ENCODE measurements at regions not wholly inside any gene's neighbourhood (a gene's known extent, or its start where the extent isn't known, plus 50 kb on each side); places are given as distances from the start of the nearest gene placed in this dataset.

DNA sequence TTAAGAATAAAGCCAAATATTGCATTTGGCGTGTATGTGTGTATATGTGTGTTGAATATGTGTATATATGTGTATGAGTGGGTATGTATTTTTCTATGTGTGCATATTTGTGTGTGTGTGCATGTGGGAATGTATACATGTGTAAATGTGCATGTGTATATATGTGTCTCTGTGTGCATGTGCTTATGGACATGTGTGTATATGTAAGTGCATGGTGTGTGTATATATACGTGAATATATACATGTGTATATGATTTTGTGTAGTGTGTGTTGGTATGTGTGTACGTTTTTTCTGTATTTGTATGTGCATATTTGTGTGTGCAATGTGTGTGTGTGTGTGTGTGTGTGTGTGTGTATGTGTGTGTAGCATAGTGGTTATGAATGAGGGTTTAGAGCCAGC is 1021.0 kb downstream of the AACS start:
- TF ChIP-seq, protein P1, sequence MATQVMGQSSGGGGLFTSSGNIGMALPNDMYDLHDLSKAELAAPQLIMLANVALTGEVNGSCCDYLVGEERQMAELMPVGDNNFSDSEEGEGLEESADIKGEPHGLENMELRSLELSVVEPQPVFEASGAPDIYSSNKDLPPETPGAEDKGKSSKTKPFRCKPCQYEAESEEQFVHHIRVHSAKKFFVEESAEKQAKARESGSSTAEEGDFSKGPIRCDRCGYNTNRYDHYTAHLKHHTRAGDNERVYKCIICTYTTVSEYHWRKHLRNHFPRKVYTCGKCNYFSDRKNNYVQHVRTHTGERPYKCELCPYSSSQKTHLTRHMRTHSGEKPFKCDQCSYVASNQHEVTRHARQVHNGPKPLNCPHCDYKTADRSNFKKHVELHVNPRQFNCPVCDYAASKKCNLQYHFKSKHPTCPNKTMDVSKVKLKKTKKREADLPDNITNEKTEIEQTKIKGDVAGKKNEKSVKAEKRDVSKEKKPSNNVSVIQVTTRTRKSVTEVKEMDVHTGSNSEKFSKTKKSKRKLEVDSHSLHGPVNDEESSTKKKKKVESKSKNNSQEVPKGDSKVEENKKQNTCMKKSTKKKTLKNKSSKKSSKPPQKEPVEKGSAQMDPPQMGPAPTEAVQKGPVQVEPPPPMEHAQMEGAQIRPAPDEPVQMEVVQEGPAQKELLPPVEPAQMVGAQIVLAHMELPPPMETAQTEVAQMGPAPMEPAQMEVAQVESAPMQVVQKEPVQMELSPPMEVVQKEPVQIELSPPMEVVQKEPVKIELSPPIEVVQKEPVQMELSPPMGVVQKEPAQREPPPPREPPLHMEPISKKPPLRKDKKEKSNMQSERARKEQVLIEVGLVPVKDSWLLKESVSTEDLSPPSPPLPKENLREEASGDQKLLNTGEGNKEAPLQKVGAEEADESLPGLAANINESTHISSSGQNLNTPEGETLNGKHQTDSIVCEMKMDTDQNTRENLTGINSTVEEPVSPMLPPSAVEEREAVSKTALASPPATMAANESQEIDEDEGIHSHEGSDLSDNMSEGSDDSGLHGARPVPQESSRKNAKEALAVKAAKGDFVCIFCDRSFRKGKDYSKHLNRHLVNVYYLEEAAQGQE (IDR thresholded peaks at IDR 0.05; ENCODE audit: unreplicated experiment), result no peak
- TF ChIP-seq, protein P2, sequence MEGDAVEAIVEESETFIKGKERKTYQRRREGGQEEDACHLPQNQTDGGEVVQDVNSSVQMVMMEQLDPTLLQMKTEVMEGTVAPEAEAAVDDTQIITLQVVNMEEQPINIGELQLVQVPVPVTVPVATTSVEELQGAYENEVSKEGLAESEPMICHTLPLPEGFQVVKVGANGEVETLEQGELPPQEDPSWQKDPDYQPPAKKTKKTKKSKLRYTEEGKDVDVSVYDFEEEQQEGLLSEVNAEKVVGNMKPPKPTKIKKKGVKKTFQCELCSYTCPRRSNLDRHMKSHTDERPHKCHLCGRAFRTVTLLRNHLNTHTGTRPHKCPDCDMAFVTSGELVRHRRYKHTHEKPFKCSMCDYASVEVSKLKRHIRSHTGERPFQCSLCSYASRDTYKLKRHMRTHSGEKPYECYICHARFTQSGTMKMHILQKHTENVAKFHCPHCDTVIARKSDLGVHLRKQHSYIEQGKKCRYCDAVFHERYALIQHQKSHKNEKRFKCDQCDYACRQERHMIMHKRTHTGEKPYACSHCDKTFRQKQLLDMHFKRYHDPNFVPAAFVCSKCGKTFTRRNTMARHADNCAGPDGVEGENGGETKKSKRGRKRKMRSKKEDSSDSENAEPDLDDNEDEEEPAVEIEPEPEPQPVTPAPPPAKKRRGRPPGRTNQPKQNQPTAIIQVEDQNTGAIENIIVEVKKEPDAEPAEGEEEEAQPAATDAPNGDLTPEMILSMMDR (conservative IDR thresholded peaks at IDR 0.05; ENCODE audit: low read depth in 2 of 2), result no peak
- no peak for TF ChIP-seq EZH2 (IDR thresholded peaks at IDR 0.05; ENCODE audit: low read depth, unreplicated experiment)
- TF ChIP-seq CREB1 (CRISPR knock-in tag; IDR thresholded peaks at IDR 0.05; ENCODE audit: low read depth), result no peak
- no peak for TF ChIP-seq EZH2phosphoT487 (IDR thresholded peaks at IDR 0.05; ENCODE audit: unreplicated experiment)
- no peak for TF ChIP-seq POLR2AphosphoS5 (IDR thresholded peaks at IDR 0.05; ENCODE audit: low read depth)
- TF ChIP-seq STAT1 (IDR thresholded peaks at IDR 0.05; ENCODE audit: unreplicated experiment), result no peak
- TF ChIP-seq JUNB (IDR thresholded peaks at IDR 0.05; ENCODE audit: unreplicated experiment), result no peak
- TF ChIP-seq, protein P3, sequence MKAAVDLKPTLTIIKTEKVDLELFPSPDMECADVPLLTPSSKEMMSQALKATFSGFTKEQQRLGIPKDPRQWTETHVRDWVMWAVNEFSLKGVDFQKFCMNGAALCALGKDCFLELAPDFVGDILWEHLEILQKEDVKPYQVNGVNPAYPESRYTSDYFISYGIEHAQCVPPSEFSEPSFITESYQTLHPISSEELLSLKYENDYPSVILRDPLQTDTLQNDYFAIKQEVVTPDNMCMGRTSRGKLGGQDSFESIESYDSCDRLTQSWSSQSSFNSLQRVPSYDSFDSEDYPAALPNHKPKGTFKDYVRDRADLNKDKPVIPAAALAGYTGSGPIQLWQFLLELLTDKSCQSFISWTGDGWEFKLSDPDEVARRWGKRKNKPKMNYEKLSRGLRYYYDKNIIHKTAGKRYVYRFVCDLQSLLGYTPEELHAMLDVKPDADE (IDR thresholded peaks at IDR 0.05), result no peak
- no peak for TF ChIP-seq ZNF114 (CRISPR knock-in tag; IDR thresholded peaks at IDR 0.05)
- no peak for TF ChIP-seq ZNF331 (CRISPR knock-in tag; IDR thresholded peaks at IDR 0.05; ENCODE audit: low read depth)
- TF ChIP-seq, protein P4, sequence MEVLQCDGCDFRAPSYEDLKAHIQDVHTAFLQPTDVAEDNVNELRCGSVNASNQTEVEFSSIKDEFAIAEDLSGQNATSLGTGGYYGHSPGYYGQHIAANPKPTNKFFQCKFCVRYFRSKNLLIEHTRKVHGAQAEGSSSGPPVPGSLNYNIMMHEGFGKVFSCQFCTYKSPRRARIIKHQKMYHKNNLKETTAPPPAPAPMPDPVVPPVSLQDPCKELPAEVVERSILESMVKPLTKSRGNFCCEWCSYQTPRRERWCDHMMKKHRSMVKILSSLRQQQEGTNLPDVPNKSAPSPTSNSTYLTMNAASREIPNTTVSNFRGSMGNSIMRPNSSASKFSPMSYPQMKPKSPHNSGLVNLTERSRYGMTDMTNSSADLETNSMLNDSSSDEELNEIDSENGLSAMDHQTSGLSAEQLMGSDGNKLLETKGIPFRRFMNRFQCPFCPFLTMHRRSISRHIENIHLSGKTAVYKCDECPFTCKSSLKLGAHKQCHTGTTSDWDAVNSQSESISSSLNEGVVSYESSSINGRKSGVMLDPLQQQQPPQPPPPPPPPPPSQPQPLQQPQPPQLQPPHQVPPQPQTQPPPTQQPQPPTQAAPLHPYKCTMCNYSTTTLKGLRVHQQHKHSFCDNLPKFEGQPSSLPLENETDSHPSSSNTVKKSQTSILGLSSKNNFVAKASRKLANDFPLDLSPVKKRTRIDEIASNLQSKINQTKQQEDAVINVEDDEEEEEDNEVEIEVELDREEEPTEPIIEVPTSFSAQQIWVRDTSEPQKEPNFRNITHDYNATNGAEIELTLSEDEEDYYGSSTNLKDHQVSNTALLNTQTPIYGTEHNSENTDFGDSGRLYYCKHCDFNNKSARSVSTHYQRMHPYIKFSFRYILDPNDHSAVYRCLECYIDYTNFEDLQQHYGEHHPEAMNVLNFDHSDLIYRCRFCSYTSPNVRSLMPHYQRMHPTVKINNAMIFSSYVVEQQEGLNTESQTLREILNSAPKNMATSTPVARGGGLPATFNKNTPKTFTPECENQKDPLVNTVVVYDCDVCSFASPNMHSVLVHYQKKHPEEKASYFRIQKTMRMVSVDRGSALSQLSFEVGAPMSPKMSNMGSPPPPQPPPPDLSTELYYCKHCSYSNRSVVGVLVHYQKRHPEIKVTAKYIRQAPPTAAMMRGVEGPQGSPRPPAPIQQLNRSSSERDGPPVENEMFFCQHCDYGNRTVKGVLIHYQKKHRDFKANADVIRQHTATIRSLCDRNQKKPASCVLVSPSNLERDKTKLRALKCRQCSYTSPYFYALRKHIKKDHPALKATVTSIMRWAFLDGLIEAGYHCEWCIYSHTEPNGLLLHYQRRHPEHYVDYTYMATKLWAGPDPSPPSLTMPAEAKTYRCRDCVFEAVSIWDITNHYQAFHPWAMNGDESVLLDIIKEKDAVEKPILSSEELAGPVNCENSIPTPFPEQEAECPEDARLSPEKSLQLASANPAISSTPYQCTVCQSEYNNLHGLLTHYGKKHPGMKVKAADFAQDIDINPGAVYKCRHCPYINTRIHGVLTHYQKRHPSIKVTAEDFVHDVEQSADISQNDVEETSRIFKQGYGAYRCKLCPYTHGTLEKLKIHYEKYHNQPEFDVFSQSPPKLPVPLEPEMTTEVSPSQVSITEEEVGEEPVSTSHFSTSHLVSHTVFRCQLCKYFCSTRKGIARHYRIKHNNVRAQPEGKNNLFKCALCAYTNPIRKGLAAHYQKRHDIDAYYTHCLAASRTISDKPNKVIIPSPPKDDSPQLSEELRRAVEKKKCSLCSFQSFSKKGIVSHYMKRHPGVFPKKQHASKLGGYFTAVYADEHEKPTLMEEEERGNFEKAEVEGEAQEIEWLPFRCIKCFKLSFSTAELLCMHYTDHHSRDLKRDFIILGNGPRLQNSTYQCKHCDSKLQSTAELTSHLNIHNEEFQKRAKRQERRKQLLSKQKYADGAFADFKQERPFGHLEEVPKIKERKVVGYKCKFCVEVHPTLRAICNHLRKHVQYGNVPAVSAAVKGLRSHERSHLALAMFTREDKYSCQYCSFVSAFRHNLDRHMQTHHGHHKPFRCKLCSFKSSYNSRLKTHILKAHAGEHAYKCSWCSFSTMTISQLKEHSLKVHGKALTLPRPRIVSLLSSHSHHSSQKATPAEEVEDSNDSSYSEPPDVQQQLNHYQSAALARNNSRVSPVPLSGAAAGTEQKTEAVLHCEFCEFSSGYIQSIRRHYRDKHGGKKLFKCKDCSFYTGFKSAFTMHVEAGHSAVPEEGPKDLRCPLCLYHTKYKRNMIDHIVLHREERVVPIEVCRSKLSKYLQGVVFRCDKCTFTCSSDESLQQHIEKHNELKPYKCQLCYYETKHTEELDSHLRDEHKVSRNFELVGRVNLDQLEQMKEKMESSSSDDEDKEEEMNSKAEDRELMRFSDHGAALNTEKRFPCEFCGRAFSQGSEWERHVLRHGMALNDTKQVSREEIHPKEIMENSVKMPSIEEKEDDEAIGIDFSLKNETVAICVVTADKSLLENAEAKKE (CRISPR knock-in tag; IDR thresholded peaks at IDR 0.05), result no peak
- TF ChIP-seq NANOG (IDR thresholded peaks at IDR 0.05; ENCODE audit: borderline replicate concordance), result no peak
